OCI-LY3 (cell line): ENCODE measurements at regions not wholly inside any gene's neighbourhood (a gene's known extent, or its start where the extent isn't known, plus 50 kb on each side); places are given as distances from the start of the nearest gene placed in this dataset.

Experiments
- EZH2phosphoT487 ChIP-seq: fragments of 200-600 bp; shearing (Covaris generic); IDR thresholded peaks from 2 replicates; pipeline ENCODE4 v1.6.1; 2018; ENCODE audit warnings: antibody characterized with exemption, mixed run types, low read depth
- TF ChIP-seq, protein P1 (sequence below): fragments of 200-600, 300-600 bp; sonication (generic); IDR thresholded peaks from 2 replicates; pipeline ENCODE4 v1.5.1; 2014; ENCODE audit warnings: antibody characterized with exemption, low read length, low read depth

DNA sequence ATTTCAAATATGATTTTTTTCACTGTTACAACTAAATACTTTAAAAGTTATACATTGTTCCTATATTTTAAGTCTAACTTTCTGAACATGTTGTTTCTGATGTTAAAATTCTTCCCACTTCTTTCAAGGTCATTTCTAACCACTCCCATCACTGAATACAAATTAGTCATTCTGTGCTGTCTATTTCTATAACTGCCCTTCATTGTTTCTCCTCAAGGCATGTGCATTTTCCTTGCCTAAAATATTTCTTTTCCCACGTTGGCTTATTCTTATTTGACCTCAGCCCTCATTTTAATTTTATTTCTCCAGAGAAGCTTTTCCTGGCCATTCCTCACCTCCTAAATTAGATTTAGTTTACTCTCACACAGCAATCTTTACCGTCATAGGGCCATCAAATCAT lies 198.9 kb upstream of the GULP1 start:
- TF ChIP-seq, protein P1, sequence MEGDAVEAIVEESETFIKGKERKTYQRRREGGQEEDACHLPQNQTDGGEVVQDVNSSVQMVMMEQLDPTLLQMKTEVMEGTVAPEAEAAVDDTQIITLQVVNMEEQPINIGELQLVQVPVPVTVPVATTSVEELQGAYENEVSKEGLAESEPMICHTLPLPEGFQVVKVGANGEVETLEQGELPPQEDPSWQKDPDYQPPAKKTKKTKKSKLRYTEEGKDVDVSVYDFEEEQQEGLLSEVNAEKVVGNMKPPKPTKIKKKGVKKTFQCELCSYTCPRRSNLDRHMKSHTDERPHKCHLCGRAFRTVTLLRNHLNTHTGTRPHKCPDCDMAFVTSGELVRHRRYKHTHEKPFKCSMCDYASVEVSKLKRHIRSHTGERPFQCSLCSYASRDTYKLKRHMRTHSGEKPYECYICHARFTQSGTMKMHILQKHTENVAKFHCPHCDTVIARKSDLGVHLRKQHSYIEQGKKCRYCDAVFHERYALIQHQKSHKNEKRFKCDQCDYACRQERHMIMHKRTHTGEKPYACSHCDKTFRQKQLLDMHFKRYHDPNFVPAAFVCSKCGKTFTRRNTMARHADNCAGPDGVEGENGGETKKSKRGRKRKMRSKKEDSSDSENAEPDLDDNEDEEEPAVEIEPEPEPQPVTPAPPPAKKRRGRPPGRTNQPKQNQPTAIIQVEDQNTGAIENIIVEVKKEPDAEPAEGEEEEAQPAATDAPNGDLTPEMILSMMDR: no peak
- no peak for TF ChIP-seq EZH2phosphoT487
